ENCODE measurements at regions not wholly inside any gene's neighbourhood (a gene's known extent, or its start where the extent isn't known, plus 50 kb on each side); places are given as distances from the start of the nearest gene placed in this dataset.

DNA sequence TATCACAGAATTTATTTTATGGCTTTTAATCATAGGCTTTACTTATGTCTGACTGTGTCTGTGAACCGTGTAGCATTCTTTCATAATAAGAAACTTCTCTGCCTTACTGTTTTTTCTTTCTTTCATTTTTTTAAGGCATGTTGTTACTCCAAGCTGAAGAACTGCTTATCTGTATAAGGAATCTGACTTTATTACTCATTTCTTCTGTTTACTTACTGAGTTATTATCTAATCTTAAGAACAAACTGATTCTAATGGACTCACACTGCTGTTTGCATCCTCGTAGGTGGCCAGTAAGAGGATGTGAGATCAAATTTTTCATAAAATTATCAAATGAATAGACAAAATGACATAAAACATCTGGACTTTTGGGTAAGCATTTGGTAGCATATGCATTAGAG lies 54.7 kb upstream of the DNAJC1 start:
- peak; percentile 65 for DNase-seq (ENCODE audit: low read depth)
- TF ChIP-seq, protein P1, sequence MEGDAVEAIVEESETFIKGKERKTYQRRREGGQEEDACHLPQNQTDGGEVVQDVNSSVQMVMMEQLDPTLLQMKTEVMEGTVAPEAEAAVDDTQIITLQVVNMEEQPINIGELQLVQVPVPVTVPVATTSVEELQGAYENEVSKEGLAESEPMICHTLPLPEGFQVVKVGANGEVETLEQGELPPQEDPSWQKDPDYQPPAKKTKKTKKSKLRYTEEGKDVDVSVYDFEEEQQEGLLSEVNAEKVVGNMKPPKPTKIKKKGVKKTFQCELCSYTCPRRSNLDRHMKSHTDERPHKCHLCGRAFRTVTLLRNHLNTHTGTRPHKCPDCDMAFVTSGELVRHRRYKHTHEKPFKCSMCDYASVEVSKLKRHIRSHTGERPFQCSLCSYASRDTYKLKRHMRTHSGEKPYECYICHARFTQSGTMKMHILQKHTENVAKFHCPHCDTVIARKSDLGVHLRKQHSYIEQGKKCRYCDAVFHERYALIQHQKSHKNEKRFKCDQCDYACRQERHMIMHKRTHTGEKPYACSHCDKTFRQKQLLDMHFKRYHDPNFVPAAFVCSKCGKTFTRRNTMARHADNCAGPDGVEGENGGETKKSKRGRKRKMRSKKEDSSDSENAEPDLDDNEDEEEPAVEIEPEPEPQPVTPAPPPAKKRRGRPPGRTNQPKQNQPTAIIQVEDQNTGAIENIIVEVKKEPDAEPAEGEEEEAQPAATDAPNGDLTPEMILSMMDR (conservative IDR thresholded peaks at IDR 0.05; ENCODE audit: low read depth, low read length) = no peak
- no peak overlapping the region for H3K4me3 ChIP-seq (ENCODE audit: low read depth, low read length)

DNA sequence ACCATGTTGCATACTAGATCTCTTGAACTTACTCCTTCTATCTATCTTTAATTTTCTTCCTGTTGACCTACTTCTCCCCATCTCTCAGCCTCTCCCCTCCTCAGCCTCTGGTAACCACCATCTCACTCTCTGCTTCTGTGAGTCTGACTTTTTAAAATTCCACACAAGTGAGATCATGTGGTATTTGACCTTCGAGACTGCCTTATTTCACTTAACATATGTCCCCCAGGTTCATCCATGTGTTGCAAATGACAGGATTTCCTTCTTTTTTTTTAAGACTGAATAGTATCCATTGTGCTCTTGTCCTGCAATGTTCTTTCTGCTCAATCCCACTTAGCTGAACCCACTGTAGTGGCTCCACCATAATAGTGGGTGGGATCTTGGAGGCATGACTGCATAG lies 51.4 kb upstream of the DNAJC1 start:
- TF ChIP-seq, protein P1 (conservative IDR thresholded peaks at IDR 0.05; ENCODE audit: low read depth, low read length) = no peak
- H3K4me3 ChIP-seq (ENCODE audit: low read depth, low read length) = no peak overlapping the region
- peak; percentile 66 for DNase-seq (ENCODE audit: low read depth)
